PC-3 (cell line): ENCODE measurements at regions not wholly inside any gene's neighbourhood (a gene's known extent, or its start where the extent isn't known, plus 50 kb on each side); places are given as distances from the start of the nearest gene placed in this dataset.

Source experiments
- CTCF ChIP-seq: fragments of 300-600 bp; sonication (generic); conservative IDR thresholded peaks from 2 replicates; pipeline ENCODE4 v1.5.1; 2017; ENCODE audit warnings: antibody characterized with exemption, low read depth, mild to moderate bottlenecking, low read length
- EZH2 ChIP-seq: fragments of 300-600 bp; sonication (generic); IDR thresholded peaks from one replicate; pipeline ENCODE4 v1.6.1; 2017; ENCODE audit warnings: antibody characterized with exemption, mild to moderate bottlenecking, low read length; ENCODE audit not compliant: unreplicated experiment
- EZH2phosphoT487 ChIP-seq: fragments of 300-600 bp; sonication (generic); IDR thresholded peaks from 2 replicates; pipeline ENCODE4 v1.6.1; 2018; ENCODE audit warnings: mild to moderate bottlenecking, antibody characterized with exemption, low read length, borderline replicate concordance

- TF ChIP-seq CTCF (no peak), EZH2 (no peak), EZH2phosphoT487 (no peak)
Measured at GRCh38 chr1:193705554-193705981, 519.2 kb upstream of the B3GALT2 start.
